Activated CD8-positive, alpha-beta memory T cell treated with anti-CD3 and anti-CD28 coated beads, Interleukin-2, amount 50 U/mL, for 48 hours (primary cell): ENCODE measurements at regions not wholly inside any gene's neighbourhood (a gene's known extent, or its start where the extent isn't known, plus 50 kb on each side); places are given as distances from the start of the nearest gene placed in this dataset.
"Not testable (repeated sequence)": the region's sequence is repeated elsewhere in the genome, so short reads cannot be mapped to it uniquely, and the experiment has no call there.

Experiments
- DNase-seq: peaks from one replicate; pipeline ENCODE4 v3.0.0-alpha.2; 2020

DNA sequence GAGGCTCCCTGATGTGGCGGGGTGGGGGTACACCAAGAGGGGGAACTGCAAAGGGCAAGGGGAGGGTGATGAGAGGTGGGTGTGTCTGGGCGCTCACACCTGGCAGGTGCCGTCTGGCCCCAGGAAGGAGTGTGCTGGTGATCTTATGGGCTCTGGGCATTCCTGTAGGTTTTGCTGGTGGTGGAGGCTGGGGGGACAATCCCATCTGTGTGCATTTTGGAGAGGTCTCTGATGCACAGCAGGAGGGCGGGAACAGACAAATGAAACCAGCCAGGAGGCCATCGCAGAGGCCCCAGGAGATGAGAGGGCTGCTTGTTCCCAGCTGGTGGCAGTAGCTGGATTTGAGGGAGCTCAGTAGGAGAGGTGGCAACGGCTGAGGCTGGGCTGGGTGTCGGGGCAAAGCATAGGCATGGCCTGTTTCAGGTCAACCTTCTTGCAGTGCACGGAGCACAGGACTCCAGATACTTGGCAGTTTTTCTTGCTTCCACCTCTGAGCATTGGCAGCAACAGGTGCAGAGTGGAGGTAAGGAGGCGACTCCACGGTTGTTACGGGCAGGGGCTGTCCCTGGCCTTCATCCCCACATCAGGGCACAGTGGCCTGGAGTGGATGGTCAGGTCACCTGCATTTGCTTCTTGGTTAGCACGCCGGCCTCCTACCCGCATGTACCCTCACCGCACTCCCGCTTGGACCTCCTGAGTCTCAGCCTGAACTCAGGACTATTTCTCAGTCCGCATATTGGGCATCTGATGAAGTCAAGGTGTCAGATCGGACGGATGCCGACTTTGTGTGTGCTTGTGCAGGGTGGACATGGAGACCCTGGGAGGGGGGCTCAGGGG is 194.2 kb upstream of the HDAC4 start:
- peak; percentile 17 for DNase-seq

DNA sequence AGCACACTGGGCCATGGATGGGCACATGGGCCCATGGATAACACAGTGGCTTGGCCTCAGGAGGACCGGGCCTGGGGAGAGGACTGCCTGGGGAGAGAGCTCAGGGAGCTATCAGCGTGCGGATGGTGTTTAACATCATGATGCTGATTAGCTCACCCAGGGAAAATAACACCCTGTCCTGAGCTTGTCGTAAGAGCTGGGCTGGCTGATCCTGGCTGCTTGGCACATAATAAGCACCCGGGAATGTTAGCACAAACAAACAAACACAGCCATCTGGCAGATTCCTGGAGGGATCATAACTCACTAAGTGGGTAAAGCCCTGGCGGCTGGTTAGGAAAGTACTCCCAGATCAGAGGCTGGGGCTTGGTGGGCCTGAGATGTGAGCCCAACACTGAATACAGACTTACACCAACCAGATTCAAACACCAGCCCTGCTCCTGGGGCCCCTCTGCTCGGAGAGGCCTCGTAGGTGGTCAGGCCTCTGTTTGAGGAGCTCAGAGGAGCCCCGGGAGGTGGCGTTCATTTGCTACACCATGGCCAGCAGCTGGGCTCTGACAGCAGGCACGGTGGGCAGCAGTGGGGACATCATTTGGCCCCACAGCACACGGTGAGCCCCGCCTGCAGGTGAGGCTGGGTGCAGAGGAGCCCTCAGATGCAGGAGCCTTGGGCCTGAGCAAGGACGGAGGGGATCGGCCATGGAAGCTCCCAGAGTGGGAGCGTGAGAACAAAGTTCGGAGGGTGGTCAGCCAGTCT is 193.4 kb upstream of the HDAC4 start:
- DNase-seq: peak; percentile 28

DNA sequence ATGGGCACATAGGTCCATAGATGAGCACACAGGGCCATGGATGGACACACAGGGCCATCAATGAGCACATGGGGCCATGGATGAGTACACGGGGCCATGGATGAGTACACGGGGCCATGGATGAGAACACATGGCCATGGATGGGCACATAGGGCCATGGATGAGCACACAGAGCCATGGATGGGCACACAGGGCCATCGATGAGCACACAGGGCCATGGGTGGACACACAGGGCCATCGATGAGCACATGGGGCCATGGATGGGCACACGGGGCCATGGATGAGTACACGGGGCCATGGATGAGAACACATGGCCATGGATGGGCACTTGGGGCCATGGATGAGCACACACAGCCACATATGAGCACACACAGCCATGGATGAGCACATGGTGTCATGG is 192.6 kb upstream of the HDAC4 start:
- DNase-seq: no peak

DNA sequence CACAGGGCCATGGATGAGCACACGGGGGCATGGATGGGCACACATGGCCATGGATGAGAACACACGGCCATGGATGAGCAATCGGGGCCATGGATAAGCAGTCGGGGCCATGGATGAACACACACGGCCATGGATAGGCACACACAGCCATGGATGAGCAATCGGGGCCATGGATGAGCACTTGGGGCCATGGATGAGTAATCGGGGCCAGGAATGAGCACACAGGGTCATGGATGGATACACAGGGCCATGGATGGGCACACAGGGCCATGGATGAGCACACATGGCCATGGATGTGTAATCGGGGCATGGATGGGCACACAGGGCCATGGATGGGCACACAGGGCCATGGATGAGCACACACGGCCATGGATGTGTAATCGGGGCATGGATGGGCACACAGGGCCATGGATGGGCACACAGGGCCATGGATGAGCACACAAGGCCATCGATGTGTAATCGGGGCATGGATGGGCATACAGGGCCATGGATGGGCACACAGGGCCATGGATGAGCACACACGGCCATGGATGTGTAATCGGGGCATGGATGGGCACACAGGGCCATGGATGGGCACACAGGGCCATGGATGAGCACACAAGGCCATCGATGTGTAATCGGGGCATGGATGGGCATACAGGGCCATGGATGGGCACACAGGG is 191.9 kb upstream of the HDAC4 start:
- DNase-seq: not testable (repeated sequence)

DNA sequence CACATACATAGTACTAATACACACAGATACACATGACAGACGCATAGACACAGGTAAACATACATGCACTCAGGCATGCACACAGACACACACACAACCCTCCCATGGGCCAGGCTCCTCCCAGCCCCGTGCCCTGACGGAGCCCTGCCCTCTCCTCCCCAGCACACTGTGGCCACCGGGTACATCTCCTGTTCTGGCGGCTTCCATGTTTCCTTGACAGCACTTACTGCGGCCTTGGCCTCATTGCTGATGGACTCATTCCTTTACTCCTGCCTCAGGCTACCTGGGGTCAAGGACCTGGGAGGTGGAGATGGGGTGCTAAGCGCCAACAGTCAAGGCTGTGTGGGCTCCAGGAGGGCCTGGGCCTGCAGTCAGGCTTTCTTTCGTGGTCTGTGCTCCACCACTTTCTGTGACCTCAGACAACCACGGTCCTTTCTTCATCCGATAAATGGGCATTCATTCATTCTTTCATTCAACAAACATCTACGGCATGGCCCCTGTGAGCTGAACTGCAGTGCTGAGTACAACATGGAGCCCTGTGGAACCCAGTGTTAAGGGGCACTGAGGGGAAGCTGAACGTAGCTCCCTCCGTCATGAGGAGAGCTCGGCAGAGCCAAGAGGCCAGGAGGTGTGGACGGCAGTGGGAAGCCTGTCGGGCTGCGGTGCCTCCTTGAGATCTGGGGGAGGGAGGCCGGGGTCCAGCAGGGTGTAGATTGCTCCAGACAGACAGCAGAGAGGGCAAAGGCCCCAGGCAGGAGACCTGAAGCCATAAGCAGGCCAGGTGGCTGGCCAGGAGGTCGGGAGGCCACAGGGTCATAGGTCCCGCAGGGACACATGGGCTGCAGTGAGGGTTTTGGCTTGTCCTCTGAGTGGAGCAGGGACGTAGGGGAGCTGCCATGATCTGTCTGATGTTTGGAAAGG is 190.4 kb upstream of the HDAC4 start:
- no peak for DNase-seq

DNA sequence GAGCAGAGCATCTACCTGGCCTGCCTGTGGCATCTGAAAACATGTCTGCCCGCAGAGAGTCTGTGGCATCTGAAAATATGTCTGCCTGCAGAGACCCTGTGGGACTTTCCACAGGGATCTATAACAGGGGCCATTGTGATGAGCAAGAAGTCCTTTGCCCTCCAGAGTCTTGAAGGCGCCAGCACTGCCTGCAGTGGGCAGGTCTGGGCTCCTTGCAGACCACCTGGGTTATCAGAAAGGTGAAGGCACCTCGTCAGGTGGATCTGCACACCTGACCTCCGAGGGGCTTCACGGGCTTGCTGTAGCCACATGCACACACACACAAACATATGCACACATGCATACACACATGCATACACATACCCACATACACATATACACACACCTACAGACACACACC is 189.5 kb upstream of the HDAC4 start:
- no peak for DNase-seq

DNA sequence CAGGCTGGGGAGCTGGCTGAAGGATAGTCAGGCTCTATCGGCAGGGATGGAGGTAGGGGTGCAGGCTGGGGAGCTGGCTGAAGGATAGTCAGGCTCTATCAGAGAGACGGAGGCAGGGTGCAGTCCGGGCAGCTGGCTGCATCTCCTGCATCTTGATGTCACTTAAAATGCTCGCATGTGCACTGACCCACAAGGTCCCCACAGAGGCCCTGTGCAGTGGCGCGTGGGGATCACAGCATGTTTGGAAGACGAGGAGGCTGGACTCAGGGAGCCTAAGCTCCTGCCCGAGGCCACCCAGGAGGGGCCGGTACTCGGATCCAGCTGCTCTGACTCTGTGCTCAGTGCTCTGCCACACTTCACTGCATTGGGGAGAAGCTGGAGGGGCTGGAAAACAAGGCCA is 189.0 kb upstream of the HDAC4 start:
- DNase-seq: no peak

DNA sequence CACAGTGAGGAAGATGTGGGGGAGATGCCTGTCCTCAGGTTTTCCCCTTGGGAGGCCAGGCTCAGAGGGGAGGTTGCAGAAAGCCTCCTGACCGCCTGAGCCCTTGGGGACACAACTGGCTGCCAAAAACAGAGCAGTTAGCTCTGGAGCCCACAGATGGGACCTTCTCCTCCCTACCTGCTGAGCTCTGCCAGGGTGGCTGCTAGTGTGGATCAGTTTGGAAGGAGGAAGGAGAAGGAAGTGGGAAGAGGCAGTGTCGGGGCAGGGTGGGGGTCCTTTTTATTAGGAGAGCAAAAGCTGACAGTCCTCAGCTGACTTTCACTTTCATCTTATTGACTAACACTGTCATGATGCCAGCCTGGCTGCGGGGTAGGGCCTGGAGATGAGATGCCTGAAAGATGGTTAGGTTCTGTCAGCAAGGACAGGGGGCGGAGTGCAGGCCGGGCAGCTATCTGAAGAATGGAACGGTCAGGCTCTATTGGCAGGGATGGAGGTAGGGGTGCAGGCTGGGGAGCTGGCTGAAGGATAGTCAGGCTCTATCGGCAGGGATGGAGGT is 188.5 kb upstream of the HDAC4 start:
- DNase-seq: no peak

DNA sequence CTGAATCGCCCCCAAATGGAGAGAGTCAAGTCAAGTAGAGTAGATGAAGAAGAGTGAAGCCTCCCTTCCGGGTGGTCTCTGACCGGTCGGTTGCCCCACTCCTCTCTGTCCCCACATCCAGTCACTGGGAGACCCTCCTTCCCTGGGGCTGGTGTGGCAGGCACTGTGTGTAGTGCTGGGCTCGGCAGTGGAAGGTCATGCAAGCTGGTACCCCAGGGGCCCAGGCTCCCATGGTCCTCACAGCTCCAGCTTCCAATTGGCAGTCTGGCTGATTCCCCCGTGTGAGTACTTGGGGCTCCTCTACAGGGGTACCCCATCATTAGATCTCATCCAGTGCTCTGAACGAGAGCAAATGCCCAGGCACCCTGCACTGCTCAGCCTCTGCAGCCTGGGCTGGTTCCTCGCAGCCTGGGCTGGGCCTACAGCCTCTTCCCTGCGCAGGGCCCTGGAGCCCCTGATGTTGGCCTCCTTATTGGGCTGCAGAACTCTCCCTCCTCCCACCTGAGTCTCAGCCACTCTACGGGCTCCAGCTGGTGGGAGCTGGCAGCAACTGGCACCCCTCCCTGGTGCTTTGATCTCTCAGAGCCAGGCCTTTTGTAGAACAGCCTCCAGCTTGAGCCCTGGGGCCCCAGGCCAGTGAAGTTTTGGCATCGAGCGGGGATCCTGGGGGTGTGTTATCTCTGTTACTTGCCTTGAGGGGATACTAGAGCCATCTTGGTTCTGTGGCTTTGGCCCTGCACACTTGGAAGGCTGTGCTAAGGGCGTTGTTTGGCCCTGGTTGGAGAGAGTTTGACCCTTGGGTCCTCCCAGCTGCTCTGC is 187.8 kb upstream of the HDAC4 start:
- DNase-seq: no peak

DNA sequence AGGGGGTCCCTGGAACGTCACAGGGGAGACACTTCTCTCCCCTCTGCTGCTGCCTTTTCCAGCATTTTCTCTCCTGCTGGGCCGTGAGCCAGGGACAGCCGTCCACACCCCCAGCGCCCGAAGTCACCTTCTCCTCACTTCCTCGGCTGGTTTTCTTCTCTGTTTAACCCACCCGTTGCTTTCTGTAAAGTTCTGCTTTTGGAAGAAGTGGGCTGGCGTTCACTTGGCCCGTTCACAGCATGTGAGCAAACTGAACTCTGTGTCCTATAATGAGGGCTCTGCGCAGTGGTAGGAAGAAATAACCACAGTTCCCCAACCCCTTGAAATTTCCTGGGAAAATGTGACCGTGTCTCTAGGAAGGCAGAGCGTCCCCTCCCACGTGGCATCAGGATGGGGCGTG is 187.0 kb upstream of the HDAC4 start:
- no peak for DNase-seq

DNA sequence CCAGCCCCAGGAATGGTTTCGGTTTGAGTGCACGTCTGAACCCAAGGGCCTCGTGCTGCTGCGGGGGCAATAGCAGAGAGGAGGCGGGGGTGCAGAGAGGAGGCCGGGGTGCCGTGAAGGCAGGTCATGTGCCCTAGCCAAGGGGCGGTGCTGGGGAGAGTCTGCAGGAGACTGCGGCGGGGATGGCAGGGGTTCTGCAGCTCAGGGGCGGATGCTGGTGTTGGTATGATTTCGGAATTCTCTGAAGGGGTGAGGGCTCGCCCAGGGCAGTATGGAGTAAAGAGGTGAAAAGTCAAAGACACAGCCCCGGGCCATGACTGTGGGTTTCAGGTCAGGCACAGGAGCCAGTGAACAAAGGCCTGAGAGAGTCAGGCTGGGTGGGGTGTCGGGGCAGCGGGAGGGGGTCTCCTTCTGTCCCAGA is 186.5 kb upstream of the HDAC4 start:
- no peak for DNase-seq

DNA sequence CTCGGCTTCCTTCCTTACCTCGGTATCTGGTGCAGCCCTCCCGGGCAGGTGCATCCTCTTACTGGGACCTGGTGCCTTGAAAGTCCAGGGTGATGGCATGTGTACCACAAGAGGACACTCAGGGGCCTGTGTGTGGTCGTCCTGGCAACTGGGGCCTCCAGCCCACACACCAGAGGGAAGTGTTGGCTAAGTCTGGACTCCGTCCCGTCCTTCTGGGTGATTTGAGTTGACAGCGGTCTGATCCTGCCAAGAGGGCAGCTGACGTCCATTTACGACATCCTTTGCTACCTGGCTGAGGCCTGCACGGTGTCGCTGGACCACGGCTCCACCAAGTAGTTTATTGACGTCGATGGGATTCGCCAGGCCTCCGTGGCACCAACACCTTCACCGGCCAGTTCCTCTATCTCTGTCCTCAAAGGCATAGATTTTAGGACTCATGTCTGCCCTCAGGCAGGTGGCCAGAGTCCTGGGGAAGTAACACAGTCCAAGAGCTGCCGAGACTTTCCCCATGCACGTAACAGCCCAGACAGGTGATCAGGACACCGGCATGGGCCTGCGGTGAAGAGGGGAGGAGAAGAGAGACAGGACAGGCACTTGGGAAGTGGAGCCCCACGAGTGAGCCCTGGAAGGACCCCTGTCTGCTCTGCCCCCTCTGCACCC is 186.0 kb upstream of the HDAC4 start:
- no peak for DNase-seq

DNA sequence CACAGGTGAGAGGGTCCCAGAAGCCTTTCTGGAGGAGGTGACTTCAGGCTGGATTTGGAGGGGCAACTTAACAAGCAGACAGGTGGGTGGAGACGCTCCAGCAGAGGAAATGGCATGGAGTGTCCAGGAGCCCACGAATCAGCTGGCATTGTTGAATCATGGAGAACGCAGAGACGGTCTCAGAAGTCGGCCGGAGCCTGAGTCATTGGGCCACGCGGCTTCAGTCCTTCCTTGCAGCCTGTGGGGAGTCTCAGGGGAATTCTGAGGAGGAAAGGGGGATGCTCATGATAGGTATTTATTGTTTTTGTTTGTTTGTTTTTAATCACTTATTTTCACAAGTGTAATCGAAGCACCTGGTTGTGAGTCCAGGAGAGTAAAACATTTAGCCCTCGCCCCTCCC is 184.6 kb upstream of the HDAC4 start:
- no peak for DNase-seq

DNA sequence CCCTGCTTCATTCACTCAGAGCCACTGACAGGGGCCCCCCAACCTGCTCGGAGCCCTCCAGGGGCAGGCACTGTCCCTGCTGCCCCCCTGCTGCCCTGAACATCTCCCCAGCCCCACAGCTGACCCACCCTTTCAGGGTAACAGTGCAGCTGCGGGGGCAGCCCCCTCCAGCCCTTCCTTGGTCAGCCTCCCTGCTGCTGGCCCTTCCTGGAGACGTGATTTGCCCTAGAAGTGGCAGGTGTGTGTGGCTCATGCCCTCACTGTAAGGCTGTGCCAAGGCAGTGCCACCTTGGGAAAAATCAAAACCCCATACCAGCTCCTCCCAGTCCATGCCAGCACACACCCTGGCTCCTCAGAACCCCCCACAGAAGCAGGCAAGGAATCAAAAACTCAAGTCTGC is 184.2 kb upstream of the HDAC4 start:
- DNase-seq: no peak

DNA sequence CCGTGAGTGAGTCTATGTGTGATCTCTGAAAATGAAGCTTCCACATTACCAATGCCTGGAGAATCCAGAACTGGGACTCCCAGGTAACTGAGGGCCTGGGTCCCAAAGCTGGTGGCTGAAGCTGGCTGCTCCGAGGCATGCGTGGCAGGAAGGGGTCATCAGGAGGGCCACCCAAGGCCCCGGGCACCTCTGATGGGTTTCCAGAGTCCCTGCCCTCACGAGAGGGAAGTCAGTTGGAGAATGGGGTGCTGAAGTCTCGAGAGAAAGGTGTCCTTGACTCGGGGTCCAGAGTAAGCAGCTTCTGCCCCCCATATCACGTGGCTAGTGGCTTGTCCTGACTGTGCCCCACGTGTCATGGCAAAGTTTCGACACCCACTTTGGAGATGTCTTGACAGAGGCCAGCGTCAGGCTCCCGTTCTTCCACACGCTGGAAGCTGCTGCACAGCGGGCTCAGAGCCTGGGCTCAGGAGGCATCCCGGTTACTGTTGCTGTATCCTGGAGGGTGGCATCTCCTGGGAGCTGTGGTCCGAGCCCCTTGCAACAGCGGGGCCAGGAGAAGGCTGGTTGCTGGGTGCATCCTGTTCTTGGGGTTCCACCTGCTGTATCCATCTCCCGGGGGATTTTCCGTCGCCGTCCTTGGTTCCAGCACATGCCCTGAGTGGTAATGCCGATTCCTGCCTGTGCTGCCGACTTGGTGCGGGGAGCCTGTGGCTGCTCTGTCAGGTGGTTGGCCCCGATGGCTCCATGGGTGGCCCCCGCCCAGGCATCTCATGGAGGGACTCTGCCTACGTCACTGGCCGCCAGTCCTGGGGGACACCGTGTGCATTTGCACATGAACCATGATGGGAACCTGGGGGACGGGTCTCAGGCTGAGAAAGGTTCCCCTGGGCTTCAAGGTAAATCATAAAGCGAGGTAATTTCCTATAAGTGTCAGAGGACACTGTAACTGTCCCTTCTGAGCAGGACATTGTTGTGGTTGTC is 183.3 kb upstream of the HDAC4 start:
- no peak for DNase-seq

DNA sequence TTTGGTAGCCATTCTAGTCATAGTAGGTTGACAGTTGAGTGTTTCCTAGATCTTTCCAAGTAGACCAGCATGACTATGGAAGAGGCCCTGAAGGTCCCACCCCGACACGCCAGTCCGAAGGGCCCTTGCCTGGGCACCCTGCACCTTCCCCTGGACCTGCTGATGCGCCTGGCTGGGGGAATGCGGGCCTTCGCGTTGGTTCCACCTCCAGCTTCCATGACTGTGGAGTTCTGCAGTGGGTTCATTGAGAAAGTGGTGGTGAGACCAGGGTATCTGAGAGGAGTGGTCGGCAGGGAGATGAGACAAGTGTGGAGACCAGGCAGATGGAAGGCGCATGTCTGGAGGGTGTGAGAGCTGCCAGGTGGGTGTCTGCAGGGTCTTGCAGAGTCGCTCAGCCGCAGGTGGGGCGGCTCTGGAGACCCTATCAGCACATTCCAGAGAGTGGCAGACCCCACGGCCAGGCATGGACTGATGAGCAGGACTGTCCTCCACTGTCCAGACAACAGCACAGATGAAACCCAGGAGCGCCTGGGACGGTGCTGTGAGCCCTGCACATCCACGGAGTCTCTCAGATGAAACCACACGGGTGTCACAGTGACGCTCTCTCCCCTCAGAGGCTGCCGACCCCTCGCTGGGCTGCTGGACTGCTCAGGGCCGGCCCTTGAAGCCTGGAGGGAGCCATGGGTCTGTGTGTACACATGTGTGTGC is 182.5 kb upstream of the HDAC4 start:
- DNase-seq: no peak

DNA sequence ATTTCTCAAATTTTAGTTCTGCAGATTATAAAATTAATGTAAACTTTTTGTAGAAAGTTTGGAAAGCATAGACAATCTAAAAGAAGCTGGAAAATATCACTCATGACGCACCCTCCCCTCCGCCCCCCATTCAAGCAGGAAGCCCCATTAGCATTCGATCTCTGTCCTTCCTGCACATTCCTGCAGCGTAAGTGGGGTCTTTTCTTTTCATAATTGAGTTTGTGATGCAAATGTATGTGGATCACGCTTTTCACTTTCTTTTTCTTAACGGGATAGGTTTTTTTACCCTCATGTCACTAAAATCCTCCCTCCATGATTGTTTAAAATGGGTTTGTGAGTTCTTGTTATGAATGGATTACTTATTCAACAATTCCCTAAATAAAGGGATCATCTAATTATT is 181.7 kb upstream of the HDAC4 start:
- DNase-seq: no peak

DNA sequence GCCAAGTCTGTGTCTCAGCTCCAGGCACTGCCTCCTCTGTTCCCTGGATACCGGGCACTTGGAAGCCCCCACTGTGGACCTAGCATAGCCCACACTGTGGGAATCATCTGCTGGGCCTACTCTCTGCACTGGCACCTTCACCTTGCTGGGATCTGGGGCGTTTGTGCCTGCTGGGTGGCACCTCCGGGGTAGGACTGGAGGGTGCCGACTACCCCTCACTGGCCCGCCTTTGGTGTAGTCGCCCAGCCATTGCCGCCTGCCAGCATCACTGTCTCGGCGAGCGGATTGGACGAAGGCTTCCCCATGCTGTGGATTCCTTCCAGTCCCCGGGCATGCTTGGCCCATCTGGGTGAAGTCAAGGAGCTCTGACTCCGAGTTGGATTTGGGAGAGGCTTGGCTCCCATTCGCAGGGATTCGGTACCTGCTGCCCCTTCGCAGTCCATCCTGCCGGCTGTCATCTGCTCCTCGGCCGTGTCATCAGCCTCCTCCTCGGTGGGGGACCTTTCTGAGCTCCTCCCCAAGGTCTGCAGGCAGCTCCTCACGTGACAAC is 180.6 kb upstream of the HDAC4 start:
- DNase-seq: no peak

DNA sequence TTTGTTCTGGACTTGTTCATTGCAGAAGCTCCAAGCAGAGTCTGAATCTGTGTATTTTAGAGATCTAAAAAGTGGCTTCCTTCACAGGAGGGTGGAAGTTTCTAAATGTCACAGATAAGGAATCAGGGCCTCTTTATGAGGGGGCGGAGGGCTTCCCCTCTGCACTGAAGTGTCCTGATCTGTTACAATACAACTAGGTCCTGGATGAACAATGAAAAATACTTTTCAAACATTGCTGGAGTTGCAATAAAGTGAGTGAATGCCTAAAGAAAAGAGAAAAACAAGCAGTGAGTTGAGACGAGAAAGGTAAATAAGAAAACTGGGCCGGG is 179.3 kb upstream of the HDAC4 start:
- DNase-seq: no peak
